T-helper 1 cell (primary cell): ENCODE measurements at regions not wholly inside any gene's neighbourhood (a gene's known extent, or its start where the extent isn't known, plus 50 kb on each side); places are given as distances from the start of the nearest gene placed in this dataset.

Experiments
- DNase-seq, 5 donors: peaks; one replicate each; pipeline ENCODE4 v3.0.0-alpha.2; 2012 to 2020

GRCh38 chr5:163623524-163623923 is 118.1 kb downstream of the MAT2B start:
- no peak for DNase-seq

DNA sequence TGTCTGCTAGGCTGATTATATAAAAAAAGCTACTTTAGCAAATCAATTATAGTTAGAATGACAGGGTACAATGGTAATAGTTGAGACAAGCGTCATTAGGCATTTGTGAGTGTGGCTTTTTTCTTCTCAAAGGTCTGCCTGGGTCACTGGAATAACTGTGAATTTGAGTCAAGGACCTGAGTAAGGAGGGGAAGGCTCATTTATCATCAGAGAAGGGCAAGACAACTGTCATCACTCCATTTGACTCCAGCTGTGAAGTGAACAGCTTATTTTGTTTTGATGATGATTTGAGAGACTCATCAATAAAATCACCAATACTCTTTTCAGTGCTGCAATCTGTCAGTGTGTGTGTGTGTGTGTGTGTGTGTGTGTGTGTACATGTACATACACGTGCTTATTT is 118.6 kb downstream of the MAT2B start:
- DNase-seq, result no peak

GRCh38 chr5:163624431-163624830 is 119.0 kb downstream of the MAT2B start:
- no peak for DNase-seq

DNA sequence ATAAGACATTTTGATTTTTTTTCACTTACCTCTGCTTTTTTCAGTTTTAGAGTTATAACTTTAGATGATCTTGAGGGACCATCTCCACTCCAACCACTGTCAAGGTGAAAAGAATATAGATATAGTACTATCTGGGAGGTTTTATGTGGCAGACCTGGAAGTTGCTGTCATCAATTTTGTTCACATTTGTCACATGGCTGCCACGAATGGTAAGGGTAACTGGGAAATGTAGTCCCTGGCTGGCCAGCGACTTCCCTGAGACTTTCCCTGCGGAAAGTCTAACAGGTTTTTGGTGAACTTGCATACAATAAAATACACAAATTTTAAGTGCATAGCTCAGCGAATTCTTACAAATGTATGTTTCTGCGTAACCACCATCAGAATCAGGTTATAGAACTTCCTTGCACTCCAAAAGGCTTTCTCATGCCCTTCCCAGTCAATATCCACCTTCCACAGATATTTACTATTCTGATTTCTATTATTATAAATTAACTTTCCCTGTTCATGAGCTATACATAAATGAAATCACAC is 121.5 kb downstream of the MAT2B start:
- no peak for DNase-seq

GRCh38 chr5:163631856-163632255 is 126.4 kb downstream of the MAT2B start:
- DNase-seq, result no peak

- DNase-seq, result no peak
These were observed 128.6 kb downstream of the MAT2B start for GRCh38 chr5:163633926-163634460.

- no peak for DNase-seq
These were observed 130.2 kb downstream of the MAT2B start for GRCh38 chr5:163635631-163636030.

DNA sequence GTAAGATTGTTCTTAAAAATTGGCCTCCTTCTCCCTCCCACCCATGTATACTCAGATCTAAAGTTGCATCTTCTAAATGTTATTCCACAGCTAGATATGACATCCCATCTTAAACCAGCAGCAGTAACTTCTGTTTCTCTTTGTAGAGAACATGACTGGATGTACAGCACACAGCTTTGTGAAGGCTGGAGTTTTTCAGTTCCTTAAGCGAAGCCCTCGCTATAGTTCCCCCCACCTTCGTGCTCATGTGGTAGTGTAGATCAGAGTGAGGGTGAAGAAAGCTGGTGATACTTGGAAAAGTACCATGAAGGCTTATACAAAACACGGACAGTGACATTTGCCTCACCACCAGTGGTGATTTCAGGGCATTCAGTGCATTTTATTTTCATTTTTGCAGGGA is 137.5 kb downstream of the MAT2B start:
- no peak for DNase-seq

- no peak for DNase-seq
These were observed 140.3 kb downstream of the MAT2B start for GRCh38 chr5:163645421-163646416.

- no peak for DNase-seq
These were observed 144.1 kb downstream of the MAT2B start for GRCh38 chr5:163649514-163649913.

- DNase-seq, result no peak
These were observed 148.1 kb downstream of the MAT2B start for GRCh38 chr5:163653526-163653925.

- DNase-seq, result no peak
These were observed 153.5 kb downstream of the MAT2B start for GRCh38 chr5:163658702-163659567.

DNA sequence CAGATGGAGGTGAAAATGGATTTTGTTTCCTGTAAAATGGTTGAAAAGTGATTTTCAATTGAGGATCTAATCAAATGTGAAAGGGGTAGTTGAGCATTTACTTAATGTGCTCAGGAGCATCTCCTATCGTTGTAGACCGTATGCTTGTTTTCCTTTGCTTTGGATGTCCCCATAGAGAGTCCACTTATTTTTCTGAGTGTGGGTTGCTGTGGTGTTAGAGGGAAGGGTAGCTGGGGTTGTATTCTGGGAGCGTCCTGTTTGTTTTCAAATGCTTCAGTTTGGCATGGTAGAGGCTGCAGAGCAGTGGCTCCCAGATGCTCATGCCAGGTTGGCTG is 154.1 kb downstream of the MAT2B start:
- no peak for DNase-seq

GRCh38 chr5:163660486-163660885 is 155.1 kb downstream of the MAT2B start:
- no peak for DNase-seq

DNA sequence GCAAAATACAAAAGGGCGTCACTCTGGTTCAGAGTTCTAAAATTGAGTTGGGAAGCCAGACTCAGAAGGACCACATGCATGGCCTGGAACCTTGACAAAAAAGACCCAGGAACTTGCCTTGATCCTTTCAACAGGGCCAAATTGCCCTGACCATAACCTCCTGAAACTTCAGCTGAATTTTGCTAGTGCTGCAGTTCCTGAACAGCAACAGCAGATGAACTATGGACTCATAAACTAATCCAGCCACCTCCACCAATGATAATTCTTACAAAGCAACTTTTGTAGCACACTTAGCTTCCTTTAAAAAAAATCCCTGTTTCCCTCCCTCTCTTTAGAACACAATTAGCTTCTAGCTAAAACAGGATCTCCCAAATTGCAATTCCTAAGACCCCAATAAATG is 155.9 kb downstream of the MAT2B start:
- no peak for DNase-seq

- no peak for DNase-seq
These were observed 164.6 kb downstream of the MAT2B start for GRCh38 chr5:163670036-163670435.

- DNase-seq, result no peak
These were observed 171.7 kb downstream of the MAT2B start for GRCh38 chr5:163677092-163677491.

- DNase-seq, result no peak
These were observed 176.8 kb downstream of the MAT2B start for GRCh38 chr5:163682234-163682633.

DNA sequence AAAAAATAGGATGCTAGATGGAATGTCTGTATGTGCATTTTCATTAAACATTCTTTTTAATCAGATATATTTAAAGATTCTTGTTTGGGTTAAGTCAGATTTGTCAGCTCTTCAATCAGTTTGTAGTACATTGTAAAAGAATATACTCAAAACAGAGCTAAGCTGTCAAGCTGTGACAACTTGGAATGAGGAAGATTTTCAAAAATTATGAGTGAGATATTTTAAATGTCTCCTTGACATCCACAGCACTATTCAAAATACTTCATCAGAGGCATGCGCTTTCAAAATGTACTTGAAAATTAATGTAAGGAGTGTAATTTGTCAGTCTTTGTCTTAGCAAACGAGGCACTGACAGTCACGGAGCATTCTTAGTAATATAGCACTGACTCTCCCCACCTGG is 182.0 kb downstream of the MAT2B start:
- DNase-seq, result no peak

DNA sequence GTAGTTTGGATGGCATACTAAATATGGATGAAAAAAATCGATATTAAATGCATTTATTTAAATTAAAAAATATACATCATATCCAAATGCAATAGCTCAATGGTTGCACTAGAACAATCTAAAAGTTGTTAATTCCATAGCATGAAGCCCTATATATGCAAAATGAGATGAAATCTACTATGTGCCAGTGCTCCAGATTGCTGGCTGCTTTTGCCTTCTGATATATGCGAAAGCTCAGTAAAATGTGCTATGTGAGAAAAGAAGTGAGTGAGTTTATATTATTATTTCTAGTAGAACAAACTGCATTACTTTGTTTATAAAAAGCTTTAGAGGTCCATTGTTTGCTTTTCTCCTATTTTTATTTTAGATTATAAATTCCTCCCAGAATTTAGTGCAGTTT is 186.7 kb downstream of the MAT2B start:
- no peak for DNase-seq

- DNase-seq, result peak in 1 of 5 donors; percentile 3
These were observed 190.6 kb downstream of the MAT2B start for GRCh38 chr5:163695830-163696578.

- no peak for DNase-seq
These were observed 191.1 kb downstream of the MAT2B start for GRCh38 chr5:163696579-163696887.
